Common myeloid progenitor, CD34-positive (primary cell): ENCODE measurements at regions not wholly inside any gene's neighbourhood (a gene's known extent, or its start where the extent isn't known, plus 50 kb on each side); places are given as distances from the start of the nearest gene placed in this dataset.
"Not testable (repeated sequence)": the region's sequence is repeated elsewhere in the genome, so short reads cannot be mapped to it uniquely, and the experiment has no call there.

ENCODE experiments used
- CTCF ChIA-PET: fragments of 350-600 bp; sonication (Branson Sonifier 250); formaldehyde crosslinking; loops from one replicate; lab custom pipeline; 2021; ENCODE audit warnings: antibody characterized with exemption; lab: Charles Lee
- POLR2A ChIA-PET: fragments of 350-600 bp; sonication (Branson Sonifier 250); formaldehyde crosslinking; loops from one replicate; lab custom pipeline; 2021; ENCODE audit warnings: antibody characterized with exemption; lab: Charles Lee
- DNase-seq, 3 donors: peaks; one replicate each; pipeline versions ENCODE4 v3.0.0 to v3.0.0-alpha.2; 2013
- H3K27ac ChIP-seq, 2 experiments: 1 replicate in 1 of 2; 2 replicates in 1 of 2; pipeline ENCODE4 v1.7.0; 2013; ENCODE audit warnings: inconsistent platforms in 2 of 2, low read length in 2 of 2, mild to moderate bottlenecking in 2 of 2, low read depth in 1 of 2, moderate library complexity in 1 of 2; ENCODE audit not compliant: severe bottlenecking in 2 of 2, insufficient read depth in 1 of 2, poor library complexity in 1 of 2
- H3K27me3 ChIP-seq, 5 experiments: replicated peaks in 2 of 5; 1 replicate in 3 of 5; 2 replicates in 2 of 5; pipeline versions ENCODE4 v1.6.1 to v1.7.0; 2013; ENCODE audit warnings: low read length in 4 of 5, mild to moderate bottlenecking in 2 of 5, moderate library complexity in 2 of 5, inconsistent platforms in 1 of 5; ENCODE audit not compliant: insufficient read depth in 5 of 5, control insufficient read depth in 4 of 5
- H3K36me3 ChIP-seq, 4 experiments: 1 replicate in 2 of 4; 2 replicates in 2 of 4; pipeline versions ENCODE4 v1.6.1 to v1.7.0; 2013; ENCODE audit warnings: low read length in 3 of 4, control low read depth in 1 of 4, mild to moderate bottlenecking in 1 of 4; ENCODE audit not compliant: control insufficient read depth in 4 of 4, insufficient read depth in 4 of 4
- H3K4me1 ChIP-seq, 4 experiments: 1 replicate in 3 of 4; 2 replicates in 1 of 4; pipeline versions ENCODE4 v1.6.1 to v1.7.1; 2013; ENCODE audit warnings: low read length in 3 of 4, mild to moderate bottlenecking in 3 of 4, control low read depth in 1 of 4, inconsistent platforms in 1 of 4, moderate library complexity in 1 of 4; ENCODE audit not compliant: control insufficient read depth in 4 of 4, insufficient read depth in 4 of 4; ENCODE audit errors: control extremely low read depth in 1 of 4
- H3K4me3 ChIP-seq, 7 experiments: 1 replicate in 4 of 7; 2 replicates in 3 of 7; pipeline versions ENCODE4 v1.5.1 to v1.7.0; 2013; ENCODE audit warnings: mild to moderate bottlenecking in 7 of 7, low read length in 6 of 7, moderate library complexity in 6 of 7, inconsistent platforms in 2 of 7, low read depth in 2 of 7, control low read depth in 1 of 7; ENCODE audit not compliant: insufficient read depth in 4 of 7, control insufficient read depth in 1 of 7; ENCODE audit errors: extremely low read depth in 1 of 7
- H3K9me3 ChIP-seq, 5 experiments: 1 replicate in 4 of 5; 2 replicates in 1 of 5; pipeline versions ENCODE4 v1.6.1 to v1.7.1; 2013; ENCODE audit warnings: low read length in 4 of 5, mild to moderate bottlenecking in 2 of 5, inconsistent platforms in 1 of 5, low read depth in 1 of 5, moderate library complexity in 1 of 5; ENCODE audit not compliant: control insufficient read depth in 4 of 5, insufficient read depth in 2 of 5; ENCODE audit errors: control extremely low read depth in 1 of 5
- WGBS: methylation state at CpG from one replicate; pipeline ENCODE4 v1.1.5; 2013; ENCODE audit not compliant: insufficient coverage; 5-methylcytosine and 5-hydroxymethylcytosine counted together

DNA sequence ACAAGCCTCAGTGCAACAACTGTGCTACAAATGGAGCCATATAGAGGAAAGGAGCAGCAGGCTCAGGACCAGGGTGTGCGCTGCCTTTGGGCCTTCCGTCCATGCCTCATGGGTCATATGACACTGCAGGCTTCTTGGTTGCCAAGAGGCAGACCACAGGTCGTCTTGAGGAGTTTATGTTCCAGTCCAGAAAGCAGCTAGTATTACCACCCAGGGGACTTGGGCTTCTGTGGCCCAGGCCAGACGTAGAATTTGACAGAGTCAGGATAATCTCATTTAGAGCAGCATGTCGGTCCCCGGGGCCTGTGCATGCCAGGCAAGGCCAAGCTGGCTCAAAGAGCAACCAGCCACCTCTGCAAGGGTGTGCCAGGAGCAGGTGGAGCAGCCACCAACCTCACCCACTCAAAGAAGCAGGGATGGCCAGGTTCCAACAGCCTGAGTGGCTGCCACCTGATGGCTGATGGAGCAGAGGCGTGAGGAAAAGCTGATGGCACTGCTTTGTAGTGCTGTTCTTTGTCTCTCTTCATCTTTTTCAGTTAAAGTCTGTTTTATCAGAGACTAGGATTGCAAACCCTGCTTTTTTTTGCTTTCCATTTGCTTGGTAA lies 109.1 kb downstream of the CCDC74A start:
- CTCF ChIA-PET, DNase-seq, H3K4me1 ChIP-seq, H3K27ac ChIP-seq, H3K4me3 ChIP-seq, H3K36me3 ChIP-seq, H3K27me3 ChIP-seq, POLR2A ChIA-PET, H3K9me3 ChIP-seq: not testable (repeated sequence)
- WGBS, result 99% methylated on average over 6 of the region's 7 CpGs

GRCh38 chr2:131639001-131639620 lies 111.4 kb downstream of the CCDC74A start:
- WGBS, result 83% methylated on average over 2 of the region's 4 CpGs

GRCh38 chr2:131641414-131642206 lies 113.9 kb downstream of the CCDC74A start:
- ChIA-PET CTCF (no interaction called here), POLR2A (no interaction called here)
- peak overlapping the region in 1 of 2 experiments; percentile 34 for H3K27ac ChIP-seq
- no peak overlapping the region for H3K4me3 ChIP-seq
- peaks cover 0 to 2% (median 0%) of the 10 kb centered on the region in 5 experiments for H3K9me3 ChIP-seq
- peak in 2 of 3 donors; percentile 9 to 40 for DNase-seq
- H3K36me3 ChIP-seq, result no peaks in the 10 kb centered on the region
- 90% methylated on average over 2 of the region's 3 CpGs for WGBS
- peaks cover 0 to 24% (median 9%) of the 10 kb centered on the region in 5 experiments for H3K27me3 ChIP-seq
- no peaks in the 10 kb centered on the region for H3K4me1 ChIP-seq

More at GRCh38 chr2:131639001-131639620, 111.4 kb downstream of the CCDC74A start:
- H3K4me3 ChIP-seq, H3K4me1 ChIP-seq, CTCF ChIA-PET, H3K36me3 ChIP-seq, H3K27ac ChIP-seq, H3K27me3 ChIP-seq, H3K9me3 ChIP-seq, DNase-seq, POLR2A ChIA-PET: not testable (repeated sequence)

DNA sequence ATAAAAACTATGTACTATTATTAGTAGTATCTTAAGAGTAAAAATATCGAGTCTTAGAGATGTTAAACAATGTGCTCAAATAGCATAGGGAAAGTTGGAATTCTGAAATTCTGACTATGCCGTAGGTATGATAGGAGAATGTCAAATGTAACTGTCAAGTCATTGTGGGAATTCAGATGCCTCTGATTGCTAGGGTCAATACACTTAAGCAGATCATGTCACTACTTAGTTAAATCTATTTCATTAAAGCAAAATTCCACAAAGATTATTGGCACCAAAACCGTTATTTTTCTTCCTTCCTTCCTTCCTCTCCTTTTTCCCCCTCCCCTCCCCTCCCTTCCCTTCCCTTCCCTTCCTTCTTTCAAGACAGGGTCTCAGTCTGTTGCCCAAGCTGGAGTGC lies 115.5 kb downstream of the CCDC74A start:
- not testable (repeated sequence) for H3K36me3 ChIP-seq

DNA sequence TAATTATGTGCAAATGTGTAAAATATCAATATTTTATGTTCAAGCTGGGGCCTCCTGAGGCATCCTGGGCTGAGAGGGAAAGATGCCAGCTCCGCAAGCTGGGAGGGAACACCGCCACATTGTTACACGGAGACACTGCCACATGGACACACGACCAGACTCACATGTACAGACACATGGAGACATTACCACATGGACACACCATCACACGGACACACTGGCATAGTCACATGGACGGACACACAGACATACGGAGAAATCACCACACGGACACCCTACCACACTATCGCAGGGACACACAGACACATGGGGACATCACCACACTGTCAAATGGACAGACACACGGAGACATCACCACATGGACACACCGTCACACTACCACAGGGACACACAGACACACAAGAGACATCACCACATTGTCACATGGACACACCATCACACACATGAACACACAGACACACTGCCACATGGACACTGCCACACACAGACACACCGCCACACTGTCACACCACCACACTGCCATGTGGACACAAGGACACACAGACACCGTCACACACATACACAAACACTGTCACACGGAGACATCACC lies 117.6 kb downstream of the CCDC74A start:
- CTCF ChIA-PET, result no interaction called here
- 98% methylated on average over 8 of the region's 14 CpGs for WGBS
- H3K27me3 ChIP-seq, result peaks cover 0 to 45% (median 11%) of the 10 kb centered on the region in 5 experiments

More for the DNA sequence above, 115.5 kb downstream of the CCDC74A start:
- CTCF ChIA-PET, H3K4me1 ChIP-seq, H3K27ac ChIP-seq, H3K9me3 ChIP-seq, H3K4me3 ChIP-seq, POLR2A ChIA-PET, DNase-seq: not testable (repeated sequence)
- H3K27me3 ChIP-seq, result peaks cover 0 to 36% (median 11%) of the 10 kb centered on the region in 5 experiments
- WGBS, result 22% methylated on average over 1 of the region's 3 CpGs

GRCh38 chr2:131646220-131646619 lies 118.5 kb downstream of the CCDC74A start:
- 89% methylated on average over 15 of the region's 15 CpGs for WGBS
- POLR2A ChIA-PET, H3K4me1 ChIP-seq, CTCF ChIA-PET, H3K27ac ChIP-seq, H3K4me3 ChIP-seq, H3K36me3 ChIP-seq, H3K9me3 ChIP-seq, DNase-seq: not testable (repeated sequence)
- peaks cover 0 to 45% (median 11%) of the 10 kb centered on the region in 5 experiments for H3K27me3 ChIP-seq

More for the DNA sequence above, 117.6 kb downstream of the CCDC74A start:
- H3K27ac ChIP-seq, result no peak overlapping the region
- POLR2A ChIA-PET, result no interaction called here
- no peaks in the 10 kb centered on the region for H3K36me3 ChIP-seq
- no peaks in the 10 kb centered on the region for H3K4me1 ChIP-seq
- DNase-seq, result no peak
- H3K4me3 ChIP-seq, result no peak overlapping the region
- peaks cover 0 to 2% (median 0%) of the 10 kb centered on the region in 5 experiments for H3K9me3 ChIP-seq
